ENCODE measurements at regions not wholly inside any gene's neighbourhood (a gene's known extent, or its start where the extent isn't known, plus 50 kb on each side); places are given as distances from the start of the nearest gene placed in this dataset.

DNA sequence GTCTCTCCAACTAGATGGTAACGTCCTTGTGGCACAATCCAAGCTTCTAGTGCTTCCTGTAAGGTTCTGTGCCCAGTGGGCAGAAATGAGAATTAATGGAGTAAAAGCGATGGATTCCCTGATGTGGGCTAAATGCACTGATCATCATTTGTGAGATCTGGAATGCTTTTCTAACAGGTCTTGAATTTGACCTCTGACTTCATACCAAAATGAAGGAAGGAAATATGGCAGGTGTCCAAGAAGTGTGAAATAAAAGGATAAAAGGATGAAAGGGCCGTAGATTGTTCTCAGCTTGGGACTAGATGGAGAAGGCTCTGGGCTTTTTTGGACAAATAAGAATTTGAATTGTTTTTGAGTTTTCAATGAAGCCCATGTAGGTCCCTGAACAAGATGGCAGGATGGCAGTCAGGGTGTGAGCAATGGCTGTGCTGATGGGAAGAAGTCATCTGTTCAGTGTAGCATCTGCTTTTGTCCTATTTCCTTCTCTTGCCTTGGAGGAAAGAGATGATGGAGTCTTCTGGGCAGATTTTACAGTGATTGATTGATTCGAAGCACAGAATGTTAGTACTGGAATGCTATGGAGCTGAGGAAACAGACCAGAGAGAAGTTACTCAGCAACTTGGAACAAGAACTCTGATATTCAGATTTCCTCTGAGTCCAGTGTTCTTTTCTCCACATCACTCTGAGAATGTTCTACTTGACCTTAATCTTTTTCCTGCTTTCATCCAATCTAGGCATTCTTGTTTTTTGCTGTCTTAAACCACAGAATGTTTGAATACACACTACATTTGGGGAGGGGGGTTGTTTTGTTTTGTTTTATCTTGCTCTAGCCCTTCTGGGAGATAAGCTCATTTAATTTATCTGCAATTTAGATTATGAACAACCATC lies 286.0 kb downstream of the HLX start:
- DNase-seq: no peak

DNA sequence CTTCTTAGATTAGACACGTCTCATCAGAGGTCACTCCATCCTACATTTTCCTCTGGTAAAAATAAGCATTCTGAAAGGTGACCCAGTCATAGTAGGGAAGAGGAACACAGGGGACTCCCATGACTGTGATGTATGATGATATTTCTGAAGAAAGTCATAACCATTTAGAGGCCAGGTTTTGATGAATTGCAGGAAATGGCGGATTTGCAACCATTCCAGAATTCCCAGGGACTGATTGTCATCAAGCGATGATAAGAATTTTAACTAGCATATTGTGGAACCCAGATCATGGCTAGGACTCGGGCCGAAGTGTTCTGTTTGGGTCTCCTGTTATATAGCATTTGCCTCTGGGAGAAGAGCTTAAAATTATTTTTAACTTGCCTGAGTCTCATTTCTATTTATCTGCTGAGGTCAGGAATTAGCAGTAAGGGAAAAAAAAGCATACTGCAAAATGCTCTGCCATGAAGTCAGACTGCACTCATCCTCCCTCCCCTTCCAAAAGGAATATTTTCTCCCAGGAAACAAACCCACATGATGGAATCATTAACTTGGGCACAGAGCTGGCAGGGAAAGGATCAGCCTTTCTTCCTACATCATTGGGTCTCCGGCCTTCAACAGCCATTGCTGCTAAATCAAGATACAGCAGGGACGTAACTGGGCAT lies 286.7 kb downstream of the HLX start:
- DNase-seq: no peak

DNA sequence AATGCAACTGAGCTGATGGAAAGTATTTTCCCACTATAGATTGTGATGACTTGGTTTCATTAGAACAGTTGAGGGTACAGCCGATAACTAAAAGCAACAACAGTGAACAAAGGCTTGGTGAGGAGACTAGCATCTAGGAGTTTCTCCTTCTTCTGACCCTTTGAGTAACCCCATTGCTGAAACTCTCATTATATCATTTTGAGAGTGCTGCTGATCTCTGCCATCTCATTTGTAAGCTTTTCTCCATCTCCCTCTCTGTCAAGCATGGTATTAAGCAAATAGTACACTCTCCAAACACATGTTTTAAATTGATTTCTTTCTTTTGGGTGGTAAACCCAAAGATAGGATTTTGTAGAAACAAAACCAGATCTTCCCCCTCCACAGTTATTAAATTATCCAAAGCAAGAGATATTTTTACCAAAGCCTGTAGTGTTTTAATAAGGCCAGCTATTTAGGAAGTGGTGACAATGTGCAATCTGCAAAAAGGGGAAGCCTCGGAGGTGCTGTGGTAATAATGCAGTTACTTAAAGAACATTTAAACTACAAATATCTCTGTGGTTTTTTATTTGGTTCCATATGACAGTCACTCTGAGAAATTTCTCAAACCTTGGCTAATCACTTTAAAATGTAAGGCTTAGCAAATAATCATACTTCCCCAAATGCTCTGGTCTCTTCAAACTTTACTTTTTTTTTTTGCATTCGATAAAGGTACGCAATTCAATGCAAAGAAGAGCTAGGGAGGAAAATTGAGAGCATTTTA lies 287.5 kb downstream of the HLX start:
- no peak for DNase-seq

DNA sequence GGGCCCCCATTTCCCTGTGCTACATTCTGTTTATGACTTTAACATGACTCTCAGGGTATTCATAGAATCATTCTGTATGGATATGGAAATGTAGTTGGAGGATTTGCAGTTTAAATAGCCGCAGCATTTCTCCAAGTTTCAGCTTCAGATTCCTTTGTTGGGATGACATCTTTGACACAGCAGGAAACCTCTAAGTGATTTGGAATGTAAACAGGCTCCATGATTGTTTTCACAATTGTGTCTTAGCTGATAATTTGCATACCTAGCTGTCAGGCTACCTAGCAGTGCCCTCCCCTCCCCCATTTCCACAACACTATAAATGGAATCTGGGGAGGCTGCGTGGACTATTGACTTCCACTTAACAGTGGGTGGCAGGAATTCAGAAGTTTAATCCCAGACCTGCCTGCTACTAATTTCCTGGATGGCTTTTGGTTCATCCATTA lies 290.2 kb downstream of the HLX start:
- no peak for DNase-seq

DNA sequence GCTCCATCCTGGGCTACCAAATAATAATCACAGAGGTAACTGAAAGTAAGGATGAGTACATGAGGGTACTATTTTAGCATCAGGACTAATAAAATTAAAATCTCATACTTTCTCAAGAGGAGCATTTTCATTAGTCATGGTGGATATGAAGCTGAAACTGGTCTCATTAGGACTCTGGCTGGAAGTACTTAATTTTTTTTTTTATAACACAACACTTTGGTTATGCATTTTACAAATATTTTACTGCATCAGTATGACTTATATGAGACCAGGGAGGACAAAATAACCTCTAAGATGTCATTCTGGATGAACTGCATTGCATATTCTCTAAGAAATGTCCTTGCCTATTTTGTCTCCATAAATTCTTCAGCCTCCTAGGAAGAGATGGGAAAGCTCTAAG lies 290.9 kb downstream of the HLX start:
- DNase-seq: no peak

DNA sequence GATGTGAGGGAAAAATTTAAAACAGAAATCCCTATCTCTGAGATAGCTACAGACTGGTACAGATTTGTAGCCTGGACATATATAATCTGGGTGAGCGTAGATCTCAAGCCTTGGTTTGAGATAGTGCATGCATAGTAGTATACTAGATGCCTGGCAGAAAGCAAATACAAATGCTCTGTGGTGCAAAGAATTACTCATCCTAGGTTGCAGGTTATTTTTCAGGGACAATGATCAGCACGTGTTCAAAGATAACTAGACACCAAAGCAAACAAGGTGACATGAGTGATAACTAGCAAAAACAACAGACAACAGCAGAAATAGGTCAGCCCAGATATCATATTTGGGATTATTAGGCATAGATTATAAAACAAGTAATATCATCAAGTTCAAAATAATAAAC lies 292.5 kb downstream of the HLX start:
- no peak for DNase-seq

DNA sequence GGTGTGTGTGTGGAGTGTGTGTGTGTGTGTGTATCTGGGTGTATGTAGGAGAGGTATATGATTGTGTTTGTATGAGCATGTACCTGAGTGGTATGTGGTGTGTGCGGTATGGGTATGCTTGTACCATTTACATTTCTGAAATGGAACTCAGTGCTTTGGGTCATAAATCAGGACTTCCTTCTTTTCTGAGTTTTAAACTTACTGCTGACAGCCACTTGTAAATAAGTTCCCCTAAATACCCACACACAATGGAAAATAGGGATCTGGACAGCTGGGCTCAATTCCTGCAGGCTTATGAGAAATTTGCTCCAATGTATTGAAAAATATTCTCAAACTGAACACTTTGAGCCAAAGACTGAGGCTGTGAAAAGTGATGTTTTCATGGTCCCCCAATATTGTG lies 293.6 kb downstream of the HLX start:
- no peak for DNase-seq

DNA sequence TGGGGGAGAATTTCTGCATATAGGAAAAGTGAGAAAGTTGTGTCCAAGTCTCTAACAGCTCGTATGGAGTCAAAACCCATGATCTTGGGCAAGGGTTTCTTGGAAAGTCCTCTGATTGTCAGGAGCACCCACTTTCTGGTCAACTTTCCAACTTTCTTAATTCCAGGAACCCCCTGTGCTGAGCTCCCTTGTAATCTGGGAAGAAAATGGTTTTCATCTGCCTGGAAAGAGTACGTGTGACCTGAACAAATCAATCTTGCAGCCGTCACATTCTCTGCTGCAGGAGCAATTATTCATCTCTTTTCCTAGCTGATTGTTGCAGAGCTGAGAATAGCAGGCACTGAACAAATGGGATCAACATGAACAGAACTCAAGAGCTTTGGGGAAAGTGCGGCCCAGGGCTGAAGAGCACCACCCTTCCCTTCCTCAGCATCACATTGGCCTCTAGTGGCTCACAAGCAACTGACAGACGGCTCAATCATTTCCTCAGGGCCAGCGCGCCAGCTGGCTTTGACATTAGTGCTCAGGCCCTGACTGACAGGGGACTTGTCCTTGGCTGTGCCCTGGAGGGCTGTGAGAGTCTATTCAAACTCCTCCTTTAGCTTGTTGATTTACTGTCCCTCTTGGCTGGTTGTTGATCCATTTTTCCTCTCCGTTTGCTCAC lies 295.2 kb downstream of the HLX start:
- no peak for DNase-seq

DNA sequence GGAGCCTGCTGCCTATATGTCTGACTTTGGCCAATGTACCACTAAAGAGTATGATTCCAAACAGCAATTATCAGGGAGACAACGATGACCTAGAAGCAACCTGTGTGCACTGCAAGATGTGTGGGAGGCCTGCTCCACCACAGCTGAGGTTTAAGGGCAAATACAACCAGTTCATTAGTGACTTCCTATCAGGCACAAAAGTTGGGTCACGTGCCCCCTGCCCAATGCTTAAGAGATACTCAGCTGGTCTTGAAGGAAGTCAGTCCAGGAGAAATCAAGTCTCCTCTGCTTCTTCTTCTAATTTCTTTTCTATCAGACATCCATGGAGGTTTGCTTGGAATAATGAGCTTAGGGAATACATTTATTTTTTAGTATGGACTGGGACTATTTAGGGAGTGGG lies 296.0 kb downstream of the HLX start:
- DNase-seq: no peak

DNA sequence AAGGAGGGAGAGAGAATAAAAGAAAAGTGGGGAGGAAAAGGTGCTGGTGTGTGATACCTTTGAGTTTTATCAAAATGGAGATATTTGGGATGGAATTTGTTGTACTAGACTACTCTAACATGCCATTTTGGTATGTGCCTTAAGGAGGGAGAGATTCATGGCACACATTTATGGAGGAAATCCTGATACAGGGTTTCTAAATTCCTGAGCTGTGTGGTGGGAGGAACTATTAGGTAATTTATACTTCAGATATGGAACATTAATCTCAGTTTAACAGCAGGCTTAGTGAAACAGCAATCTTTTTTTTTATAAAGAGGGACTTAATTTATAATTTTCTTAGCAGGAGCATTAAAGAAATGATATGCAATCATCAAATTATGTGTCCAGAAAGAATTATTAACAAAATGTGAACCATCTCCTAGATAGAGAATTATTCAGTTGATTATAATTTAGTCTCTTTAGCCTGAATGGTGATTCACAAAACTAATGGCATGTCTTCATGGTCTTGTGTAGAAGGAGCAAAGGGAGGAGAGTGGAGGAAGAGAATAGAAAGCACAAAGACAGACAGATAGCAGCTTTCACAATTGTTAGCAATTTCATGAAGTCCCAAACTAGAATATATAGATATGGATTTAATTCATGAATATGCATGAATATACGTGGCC lies 301.6 kb downstream of the HLX start:
- no peak for DNase-seq

DNA sequence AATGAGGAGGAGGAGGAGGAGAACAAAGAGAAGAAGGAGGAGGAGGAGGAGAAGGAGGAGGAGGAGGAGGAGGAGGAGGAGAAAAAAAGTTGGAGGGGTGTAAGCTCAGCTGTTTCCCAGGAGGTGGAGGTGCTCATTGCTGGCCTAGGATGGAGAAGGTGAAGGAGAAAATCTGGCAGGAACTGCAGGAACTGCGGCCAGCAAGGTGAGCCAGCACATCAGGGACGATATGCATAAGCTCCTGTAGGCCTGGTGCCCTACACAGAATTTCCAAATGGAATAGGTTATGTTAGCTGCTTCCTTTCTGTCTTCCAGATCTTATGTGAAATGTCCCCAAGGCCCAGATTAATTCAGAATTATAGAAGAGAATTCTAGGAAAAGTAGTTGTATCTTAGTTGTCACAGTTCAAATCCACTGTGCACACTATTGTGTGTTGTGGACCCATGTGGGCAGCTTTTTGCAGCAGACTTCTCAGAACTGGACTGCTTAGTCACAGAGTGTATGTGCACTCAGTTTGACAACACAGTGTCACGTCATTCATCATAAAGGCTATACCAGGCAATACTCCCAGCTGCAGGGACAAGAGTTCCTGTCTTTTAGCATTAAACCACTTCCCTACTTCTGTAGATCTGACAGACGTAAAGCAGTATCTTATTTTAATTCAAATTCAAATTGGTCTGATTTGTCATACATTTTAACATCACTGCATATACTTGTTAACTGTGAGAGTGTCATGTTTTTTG lies 303.7 kb downstream of the HLX start:
- DNase-seq: no peak

DNA sequence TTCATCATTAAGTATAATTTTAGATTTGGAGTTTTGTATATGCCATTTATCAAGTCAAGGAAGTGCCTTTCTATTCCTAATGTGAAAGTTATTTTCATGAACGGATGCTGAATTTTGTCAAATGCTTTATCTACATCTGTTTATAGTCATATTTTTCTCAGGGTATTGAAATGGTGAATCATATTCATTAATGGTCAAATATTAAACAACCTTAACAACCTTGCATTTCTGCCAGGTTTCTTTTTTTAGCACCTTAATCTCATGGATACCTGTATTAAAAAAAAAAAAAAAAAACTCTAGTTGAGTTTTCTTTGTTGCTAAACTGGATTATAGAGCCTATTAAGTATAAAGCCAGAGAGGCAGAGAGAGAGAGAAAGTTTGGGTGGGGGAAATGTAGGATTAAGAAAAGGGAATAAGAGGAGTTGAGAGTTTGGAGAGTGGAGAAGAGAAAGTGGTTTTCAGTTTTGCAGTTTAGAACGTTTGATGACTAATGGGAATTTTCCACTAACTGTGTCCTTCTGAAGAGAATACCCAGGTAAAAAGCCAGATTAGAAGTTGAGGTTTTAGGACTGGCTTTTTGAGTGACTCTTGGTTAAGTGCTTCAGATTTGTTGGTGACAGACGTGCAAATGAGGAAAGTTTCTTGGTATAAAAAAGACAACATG lies 305.0 kb downstream of the HLX start:
- no peak for DNase-seq

DNA sequence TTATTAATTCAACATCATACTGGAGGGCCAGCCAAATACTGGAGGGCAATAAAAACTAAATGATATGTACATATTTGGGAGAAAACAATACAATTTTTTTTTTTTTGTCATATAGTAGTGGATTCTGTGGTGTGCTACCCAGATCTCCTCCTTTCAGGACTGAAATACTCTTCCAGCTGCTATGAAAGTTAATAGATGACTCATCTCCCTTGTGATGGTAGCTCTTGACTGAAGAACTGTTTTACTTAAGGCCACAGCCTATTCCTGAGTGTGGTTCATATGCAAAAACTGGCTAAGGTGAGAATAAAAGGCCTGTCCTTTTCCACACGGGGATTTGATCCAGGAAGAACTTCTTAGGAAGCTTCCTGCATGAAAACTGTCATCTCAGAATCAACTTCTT lies 307.9 kb downstream of the HLX start:
- DNase-seq: no peak

DNA sequence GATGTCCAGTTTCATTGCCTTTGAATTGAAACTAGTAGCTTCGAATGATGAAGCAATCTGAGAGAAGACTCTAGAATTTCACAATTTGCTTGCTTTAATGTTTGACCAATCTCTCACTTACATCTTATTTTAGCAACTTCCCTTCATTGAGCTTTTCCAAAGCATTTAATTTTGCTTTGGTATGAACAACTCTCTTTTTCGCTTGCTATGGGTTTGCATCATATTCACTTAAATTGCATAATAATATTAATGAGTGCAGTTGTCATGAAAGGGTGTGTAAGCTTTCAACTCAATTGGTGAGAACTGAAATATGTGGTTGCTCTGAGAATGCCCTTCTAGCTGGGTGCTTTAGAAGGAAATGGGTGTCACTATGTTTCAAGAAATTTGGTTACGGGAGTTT lies 309.2 kb downstream of the HLX start:
- DNase-seq: no peak

DNA sequence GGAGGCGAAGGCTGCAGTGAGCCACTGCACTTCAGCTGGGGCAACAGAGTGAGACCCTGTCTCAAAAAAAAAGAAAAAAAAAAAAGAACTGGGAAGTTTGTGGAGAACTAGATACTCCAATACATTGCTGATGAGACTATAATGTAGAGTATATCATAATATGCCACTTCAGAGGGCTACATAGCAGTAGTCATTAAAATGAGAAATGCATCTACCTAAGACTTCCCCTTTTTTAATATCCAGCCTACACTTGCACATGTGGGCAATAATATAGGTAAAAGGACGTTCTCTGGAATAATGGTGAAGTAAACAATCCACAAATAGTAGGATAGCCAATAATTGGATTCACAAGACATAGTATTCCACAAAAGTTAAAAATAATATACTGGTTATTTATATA lies 311.0 kb downstream of the HLX start:
- no peak for DNase-seq

DNA sequence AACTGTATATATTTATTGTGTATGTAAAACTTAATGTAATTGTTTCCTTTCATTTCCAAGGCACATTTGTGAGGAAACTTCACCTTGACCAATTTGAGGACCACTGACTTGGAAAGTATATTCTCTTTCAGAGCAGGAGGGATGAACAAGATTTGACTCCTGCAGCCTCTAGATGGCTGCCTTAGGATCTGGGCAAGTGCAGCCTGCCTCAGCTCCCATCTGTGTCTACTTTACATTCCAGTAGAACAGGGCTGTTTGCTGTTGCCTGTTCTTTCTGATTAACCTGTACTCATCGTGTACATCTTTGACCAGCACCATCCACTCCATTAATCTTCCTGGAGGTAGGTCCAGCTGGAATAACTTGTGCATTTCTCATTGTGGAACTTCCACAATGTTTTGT lies 312.8 kb downstream of the HLX start:
- DNase-seq: no peak

DNA sequence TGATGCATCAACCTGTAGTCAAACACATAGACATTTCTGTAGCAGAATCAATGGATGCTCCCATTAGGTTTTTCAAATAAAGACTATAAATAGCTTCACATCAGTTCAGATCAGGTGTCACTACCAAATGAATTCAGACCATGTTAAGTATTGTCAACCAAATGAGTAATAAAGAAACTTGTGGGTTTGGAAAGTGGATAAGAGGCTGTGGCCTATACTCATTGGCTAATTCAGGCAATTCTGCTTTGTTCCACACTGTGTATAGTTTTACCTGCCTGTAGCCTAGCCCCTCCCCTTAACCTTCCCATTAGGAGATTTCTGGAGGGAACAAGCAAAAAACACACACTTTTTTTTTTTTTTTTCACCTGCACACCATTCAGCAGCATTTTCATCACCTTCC lies 321.2 kb downstream of the HLX start:
- no peak for DNase-seq

DNA sequence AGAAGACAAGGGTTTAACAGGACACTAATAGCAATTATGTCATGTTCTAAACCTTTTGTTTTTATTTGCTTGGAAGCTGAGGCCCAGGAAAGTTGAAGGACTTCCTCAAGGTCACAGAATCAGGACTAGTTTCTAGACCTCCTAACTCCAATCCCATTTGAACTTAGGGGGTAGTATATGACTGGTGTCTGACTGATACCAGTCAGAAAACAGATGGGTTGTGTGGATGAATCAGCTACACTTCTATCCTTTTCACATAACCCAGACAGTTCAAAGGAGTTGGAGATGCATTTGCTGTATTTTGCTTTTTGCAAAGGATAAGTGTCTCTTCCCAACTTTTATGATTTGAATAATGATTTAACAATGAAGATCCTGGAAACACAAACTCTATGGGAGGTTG lies 322.5 kb downstream of the HLX start:
- no peak for DNase-seq

DNA sequence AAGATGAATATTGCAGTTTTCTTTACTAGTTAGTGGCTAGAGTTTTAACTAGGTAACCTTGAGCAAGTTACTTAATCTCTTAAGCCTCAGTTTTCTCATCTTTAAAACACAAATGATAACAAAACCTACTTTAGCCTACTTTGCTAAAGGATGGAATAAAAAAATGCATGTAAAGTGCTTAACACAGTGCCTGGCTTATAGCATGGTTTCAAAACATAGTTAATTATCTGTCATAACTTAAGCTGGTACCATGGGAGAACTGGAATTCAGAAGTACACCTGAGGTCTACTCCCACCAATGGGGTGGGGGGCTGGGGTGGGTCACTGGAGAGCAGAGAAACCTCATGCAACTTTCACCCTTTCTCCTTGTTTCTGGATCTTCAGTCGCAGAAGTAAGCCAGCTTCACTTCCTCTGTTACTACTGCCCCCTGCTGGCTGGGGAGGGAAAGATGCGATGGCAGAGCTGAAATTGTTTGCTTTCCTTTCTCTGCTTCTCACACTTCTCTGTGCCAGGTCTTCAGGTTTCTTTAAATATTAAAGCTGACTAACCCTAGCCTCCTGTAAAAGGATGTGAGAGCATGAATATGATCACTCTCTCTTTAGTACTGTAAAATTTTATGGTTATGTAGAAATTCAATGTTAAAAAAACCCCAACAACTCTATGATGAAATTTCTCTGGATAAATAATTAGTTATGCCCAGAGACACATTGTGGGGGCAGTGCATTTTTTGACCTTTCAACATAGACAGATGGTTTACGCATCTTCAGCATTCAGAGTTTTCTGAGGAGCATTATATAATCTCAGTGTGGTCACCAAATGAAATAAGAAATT lies 324.2 kb downstream of the HLX start:
- DNase-seq: no peak

DNA sequence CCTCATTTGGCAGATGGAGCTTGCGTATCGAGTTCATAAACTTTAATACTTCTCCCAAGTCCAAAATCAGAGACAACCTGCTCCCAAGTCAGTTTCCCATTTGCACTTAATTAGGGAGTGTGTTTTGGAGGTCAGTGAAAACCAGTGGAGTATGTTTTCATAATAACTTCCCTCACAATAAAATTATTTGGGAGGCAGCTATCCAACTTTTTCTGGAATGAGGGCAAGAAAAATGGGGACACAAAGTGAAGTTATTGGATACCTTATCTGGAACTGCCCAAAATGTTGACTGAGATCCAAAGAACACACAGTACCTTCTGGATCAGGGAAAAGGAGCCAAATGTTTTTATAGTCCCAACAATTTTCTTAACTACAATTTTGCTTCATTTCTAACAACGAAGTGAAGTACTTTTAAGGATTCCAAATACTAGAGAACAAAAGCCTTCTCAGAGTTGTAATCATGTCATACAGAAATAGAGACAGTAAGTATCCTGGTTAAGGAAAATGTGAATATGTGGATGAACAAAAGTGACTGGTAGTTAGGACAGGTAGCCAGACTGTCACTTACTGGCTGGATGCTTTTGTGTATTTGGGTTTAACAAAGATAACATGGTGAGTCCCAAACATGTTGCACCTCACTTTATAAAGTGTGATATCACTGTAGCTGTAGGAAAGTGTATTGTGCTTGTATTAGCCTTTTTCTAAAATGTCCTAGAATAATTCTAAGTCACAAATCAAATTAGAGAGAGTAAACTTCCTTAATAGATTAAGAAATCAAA lies 325.0 kb downstream of the HLX start:
- DNase-seq: no peak
